H1 (cell line): ENCODE measurements at regions not wholly inside any gene's neighbourhood (a gene's known extent, or its start where the extent isn't known, plus 50 kb on each side); places are given as distances from the start of the nearest gene placed in this dataset.

Experiments used
- BRCA1 ChIP-seq: IDR thresholded peaks from 2 replicates; pipeline ENCODE4 v1.6.1; 2012; ENCODE audit warnings: low read depth, low read length, improper control_type of control experiment
- CEBPB ChIP-seq: IDR thresholded peaks from 2 replicates; pipeline ENCODE4 v1.6.1; 2012; ENCODE audit warnings: low read depth, low read length
- CREB1 ChIP-seq: IDR thresholded peaks from 2 replicates; pipeline ENCODE4 v1.6.1; 2012; ENCODE audit warnings: inconsistent platforms
- EZH2 ChIP-seq: fragments of 200-600 bp; sonication (generic); IDR thresholded peaks from 2 replicates; pipeline ENCODE4 v1.7.1; 2012; ENCODE audit warnings: low read depth, mild to moderate bottlenecking, moderate library complexity, low read length, inconsistent platforms; ENCODE audit not compliant: severe bottlenecking
- HDAC6 ChIP-seq: IDR thresholded peaks from one replicate; pipeline ENCODE4 v1.7.1; 2012; ENCODE audit warnings: low read depth, mild to moderate bottlenecking, inconsistent platforms, low read length, moderate library complexity
- JUND ChIP-seq: IDR thresholded peaks from 2 replicates; pipeline ENCODE4 v1.6.1; 2011; ENCODE audit warnings: mild to moderate bottlenecking, improper control_type of control experiment, low read length
- POLR2A ChIP-seq, 2 experiments: IDR thresholded peaks; 1 replicate in 1 of 2; 2 replicates in 1 of 2; pipeline ENCODE4 v1.6.1; 2011; ENCODE audit warnings: low read depth in 2 of 2, low read length in 2 of 2, mild to moderate bottlenecking in 2 of 2; ENCODE audit errors: control extremely low read depth in 1 of 2
- POLR2AphosphoS5 ChIP-seq: IDR thresholded peaks from 2 replicates; pipeline ENCODE4 v1.6.1; 2011; ENCODE audit warnings: low read depth, low read length
- RFX5 ChIP-seq: IDR thresholded peaks from 2 replicates; pipeline ENCODE4 v1.6.1; 2011; ENCODE audit warnings: low read depth, low read length, improper control_type of control experiment, borderline replicate concordance
- SIX5 ChIP-seq: IDR thresholded peaks from 2 replicates; pipeline ENCODE4 v1.6.1; 2011; ENCODE audit warnings: mild to moderate bottlenecking, low read depth, low read length
- SRF ChIP-seq: IDR thresholded peaks from 2 replicates; pipeline ENCODE4 v1.6.1; 2011; ENCODE audit warnings: mild to moderate bottlenecking, low read depth, low read length, moderate library complexity
- TF ChIP-seq, protein P1 (sequence below), 3 experiments: IDR thresholded peaks; 1 replicate in 2 of 3; 2 replicates in 1 of 3; pipeline versions ENCODE4 v1.5.1 to v1.6.1; 2011; ENCODE audit warnings: low read length in 3 of 3, mild to moderate bottlenecking in 3 of 3, inconsistent platforms in 2 of 3, low read depth in 1 of 3, moderate library complexity in 1 of 3; ENCODE audit not compliant: insufficient read depth in 1 of 3; ENCODE audit errors: control extremely low read depth in 1 of 3

DNA sequence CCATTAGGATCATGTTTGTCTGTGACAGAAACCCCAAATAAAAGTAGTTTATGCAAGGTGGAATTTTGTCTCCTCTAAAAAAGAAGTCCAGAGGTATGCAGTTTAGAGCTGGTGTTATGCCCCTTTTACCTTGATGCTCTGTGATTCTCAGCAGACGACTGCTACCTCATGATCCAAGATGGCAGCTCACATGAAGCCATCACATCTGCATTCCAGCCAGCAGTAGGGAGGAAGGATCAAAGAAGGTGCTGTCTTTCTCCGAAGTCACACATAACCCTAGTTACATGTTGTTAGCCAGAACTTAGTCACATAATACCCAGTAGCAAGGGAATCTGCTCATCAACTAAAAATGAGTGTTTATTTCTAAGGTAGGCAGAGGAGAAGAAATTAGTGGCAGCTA is 135.7 kb upstream of the HS3ST2 start:
- TF ChIP-seq POLR2AphosphoS5 (no peak), POLR2A (IDR thresholded peaks at IDR 0.05; ENCODE audit: control extremely low read depth in 1 of 2, low read depth in 2 of 2, low read length in 2 of 2) (no peak), BRCA1 (no peak), SIX5 (no peak), HDAC6 (no peak), SRF (no peak), RFX5 (no peak), CEBPB (no peak), EZH2 (no peak), JUND (no peak), CREB1 (no peak)
- TF ChIP-seq, protein P1, sequence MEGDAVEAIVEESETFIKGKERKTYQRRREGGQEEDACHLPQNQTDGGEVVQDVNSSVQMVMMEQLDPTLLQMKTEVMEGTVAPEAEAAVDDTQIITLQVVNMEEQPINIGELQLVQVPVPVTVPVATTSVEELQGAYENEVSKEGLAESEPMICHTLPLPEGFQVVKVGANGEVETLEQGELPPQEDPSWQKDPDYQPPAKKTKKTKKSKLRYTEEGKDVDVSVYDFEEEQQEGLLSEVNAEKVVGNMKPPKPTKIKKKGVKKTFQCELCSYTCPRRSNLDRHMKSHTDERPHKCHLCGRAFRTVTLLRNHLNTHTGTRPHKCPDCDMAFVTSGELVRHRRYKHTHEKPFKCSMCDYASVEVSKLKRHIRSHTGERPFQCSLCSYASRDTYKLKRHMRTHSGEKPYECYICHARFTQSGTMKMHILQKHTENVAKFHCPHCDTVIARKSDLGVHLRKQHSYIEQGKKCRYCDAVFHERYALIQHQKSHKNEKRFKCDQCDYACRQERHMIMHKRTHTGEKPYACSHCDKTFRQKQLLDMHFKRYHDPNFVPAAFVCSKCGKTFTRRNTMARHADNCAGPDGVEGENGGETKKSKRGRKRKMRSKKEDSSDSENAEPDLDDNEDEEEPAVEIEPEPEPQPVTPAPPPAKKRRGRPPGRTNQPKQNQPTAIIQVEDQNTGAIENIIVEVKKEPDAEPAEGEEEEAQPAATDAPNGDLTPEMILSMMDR (IDR thresholded peaks at IDR 0.05; ENCODE audit: control extremely low read depth in 1 of 3, insufficient read depth in 1 of 3, low read depth in 1 of 3, low read length in 3 of 3), result no peak
